ENCODE measurements at regions not wholly inside any gene's neighbourhood (a gene's known extent, or its start where the extent isn't known, plus 50 kb on each side); places are given as distances from the start of the nearest gene placed in this dataset.
A peak's percentile ranks its signal among the peaks of the same experiment; 100 is the strongest.
"Not testable (repeated sequence)": the region's sequence is repeated elsewhere in the genome, so short reads cannot be mapped to it uniquely, and the experiment has no call there.

GRCh38 chr15:96948981-96949380 lies 618.5 kb downstream of the NR2F2 start:
- no peak for DNase-seq

- no peak for DNase-seq
Observed at GRCh38 chr15:96958721-96959120, 628.2 kb downstream of the NR2F2 start.

- DNase-seq, result no peak
Observed at GRCh38 chr15:96959501-96959900, 629.0 kb downstream of the NR2F2 start.

- DNase-seq, result no peak
Observed at GRCh38 chr15:96960711-96961480, 630.4 kb downstream of the NR2F2 start.

- DNase-seq, result no peak
Observed at GRCh38 chr15:96966554-96966953, 636.1 kb downstream of the NR2F2 start.

GRCh38 chr15:96969732-96970710 lies 639.5 kb downstream of the NR2F2 start:
- no peak for DNase-seq

- DNase-seq, result peak; percentile 11
Observed at GRCh38 chr15:96972201-96972600, 641.7 kb downstream of the NR2F2 start.

GRCh38 chr15:96974761-96975160 lies 644.3 kb downstream of the NR2F2 start:
- no peak for DNase-seq

GRCh38 chr15:96977886-96978285 lies 647.4 kb downstream of the NR2F2 start:
- DNase-seq, result no peak

GRCh38 chr15:96978937-96979473 lies 648.5 kb downstream of the NR2F2 start:
- no peak for DNase-seq

- not testable (repeated sequence) for DNase-seq
Observed at GRCh38 chr15:96984121-96984671, 653.7 kb downstream of the NR2F2 start.

- DNase-seq, result no peak
Observed at GRCh38 chr15:96992817-96993216, 662.3 kb downstream of the NR2F2 start.

- no peak for DNase-seq
Observed at GRCh38 chr15:96997538-96997937, 667.0 kb downstream of the NR2F2 start.

GRCh38 chr15:97009031-97009431 lies 678.5 kb downstream of the NR2F2 start:
- no peak for DNase-seq

GRCh38 chr15:97012986-97013385 lies 682.5 kb downstream of the NR2F2 start:
- DNase-seq, result no peak

- no peak for DNase-seq
Observed at GRCh38 chr15:97013491-97013890, 683.0 kb downstream of the NR2F2 start.

- DNase-seq, result no peak
Observed at GRCh38 chr15:97014001-97014400, 683.5 kb downstream of the NR2F2 start.

GRCh38 chr15:97023488-97023844 lies 693.0 kb downstream of the NR2F2 start:
- no peak for DNase-seq

- no peak for DNase-seq
Observed at GRCh38 chr15:97026781-97027180, 696.3 kb downstream of the NR2F2 start.

GRCh38 chr15:97027772-97028171 lies 697.3 kb downstream of the NR2F2 start:
- DNase-seq, result no peak

- no peak for DNase-seq
Observed at GRCh38 chr15:97030251-97030650, 699.8 kb downstream of the NR2F2 start.

GRCh38 chr15:97036301-97036700 lies 705.8 kb downstream of the NR2F2 start:
- DNase-seq, result no peak

- no peak for DNase-seq
Observed at GRCh38 chr15:97037080-97037479, 706.6 kb downstream of the NR2F2 start.
